K562 (cell line): ENCODE measurements at regions not wholly inside any gene's neighbourhood (a gene's known extent, or its start where the extent isn't known, plus 50 kb on each side); places are given as distances from the start of the nearest gene placed in this dataset.

Experiments used
- ATAC-seq: fragments of 200-7000 bp; cut with Tn5 transposase; 3 replicates; pipeline ENCODE4 v1.9.1; 2020; ENCODE audit warnings: moderate library complexity
- BruUV-seq: library from RNA; stranded (reverse); fragments of 400-500 nt; replicated peaks from 2 replicates; lab custom pipeline; 2021; lab: Mats Ljungman, UMichigan
- CTCF ChIA-PET: fragments of 300-600 bp; formaldehyde crosslinking; extraction: SDS; loops from one replicate; lab custom pipeline; 2021; ENCODE audit warnings: low intra/inter-chr PET ratio; lab: Yijun Ruan, JAX
- POLR2A ChIA-PET: fragments of 300-600, 350-650 bp; sonication (Branson Sonifier 250); formaldehyde crosslinking; extraction: SDS; loops from one replicate; lab custom pipeline; 2021; ENCODE audit warnings: antibody characterized with exemption, inconsistent platforms; lab: Yijun Ruan, JAX
- DNase-seq, 4 experiments: peaks; one replicate each; pipeline versions ENCODE4 v3.0.0 to v3.0.0-alpha.2; 2011 to 2018; ENCODE audit warnings: low spot score in 3 of 4, mixed read lengths in 3 of 4; ENCODE audit errors: extremely low read depth in 1 of 4
- FAIRE-seq: peaks from 2 replicates; lab custom pipeline; 2011; peaks lifted over from hg19 to GRCh38; lab: Jason Lieb, UNC
- H2AFZ ChIP-seq: 2 replicates; pipeline ENCODE4 v1.6.0; 2011; ENCODE audit warnings: low read depth, low read length, control low read depth, inconsistent platforms
- H3K27ac ChIP-seq: fragments of 200-600 bp; 3 replicates; pipeline ENCODE4 v1.8.0; 2011; ENCODE audit warnings: low read depth, mild to moderate bottlenecking, control low read depth, inconsistent platforms, low read length, moderate library complexity, mixed read lengths; ENCODE audit errors: extremely low read depth
- H3K27me3 ChIP-seq, 2 experiments: fragments of 300-600 bp in 1 of 2; 2 replicates in 1 of 2; 3 replicates in 1 of 2; pipeline versions ENCODE4 v1.6.0 to v1.8.0; 2011; ENCODE audit warnings: inconsistent platforms in 2 of 2, low read length in 2 of 2, mild to moderate bottlenecking in 1 of 2, mixed read lengths in 1 of 2, moderate library complexity in 1 of 2; ENCODE audit not compliant: control insufficient read depth in 2 of 2, insufficient read depth in 2 of 2
- H3K36me3 ChIP-seq: fragments of 300-600 bp; 3 replicates; pipeline ENCODE4 v1.8.0; 2011; ENCODE audit warnings: mild to moderate bottlenecking, low read length, inconsistent platforms; ENCODE audit not compliant: control insufficient read depth, insufficient read depth
- H3K4me1 ChIP-seq, 2 experiments: fragments of 200-600 bp in 1 of 2; replicated peaks in 1 of 2; 2 replicates in 1 of 2; 3 replicates in 1 of 2; pipeline versions ENCODE4 v1.5.1 to v1.8.0; 2011; ENCODE audit warnings: inconsistent platforms in 2 of 2, low read length in 2 of 2, mild to moderate bottlenecking in 1 of 2, mixed read lengths in 1 of 2, moderate library complexity in 1 of 2; ENCODE audit not compliant: control insufficient read depth in 2 of 2, insufficient read depth in 2 of 2
- H3K4me2 ChIP-seq: 2 replicates; pipeline ENCODE4 v1.6.1; 2011; ENCODE audit warnings: low read length, control low read depth, inconsistent platforms, mixed read lengths; ENCODE audit not compliant: insufficient read depth
- H3K4me3 ChIP-seq: fragments of 200-600 bp; sonication (generic), shearing (Covaris generic); 2 replicates; pipeline ENCODE4 v1.5.1; 2016; ENCODE audit warnings: control low read depth, inconsistent platforms
- H3K79me2 ChIP-seq: fragments of 200-600 bp; 3 replicates; pipeline ENCODE4 v1.8.0; 2011; ENCODE audit warnings: low read length, inconsistent platforms; ENCODE audit not compliant: control insufficient read depth, insufficient read depth
- H3K9ac ChIP-seq, 2 experiments: 2 replicates each; pipeline versions ENCODE4 v1.6.0 to v1.6.1; 2011; ENCODE audit warnings: low read depth in 2 of 2, low read length in 2 of 2, control low read depth in 1 of 2, inconsistent platforms in 1 of 2, mild to moderate bottlenecking in 1 of 2, mixed read lengths in 1 of 2; ENCODE audit not compliant: insufficient read depth in 1 of 2
- H3K9me1 ChIP-seq: one replicate; pipeline ENCODE4 v1.6.0; 2011; ENCODE audit warnings: inconsistent platforms, mild to moderate bottlenecking, low read length, moderate library complexity; ENCODE audit not compliant: control insufficient read depth, insufficient read depth
- H3K9me3 ChIP-seq: replicated peaks from 2 replicates; pipeline ENCODE4 v1.5.1; 2011; ENCODE audit warnings: low read depth, low read length, inconsistent platforms; ENCODE audit not compliant: control insufficient read depth, insufficient read depth
- H4K20me1 ChIP-seq: replicated peaks from 2 replicates; pipeline ENCODE4 v1.6.1; 2011; ENCODE audit warnings: low read length, inconsistent platforms, mixed read lengths; ENCODE audit not compliant: control insufficient read depth, insufficient read depth
- CEBPG ChIP-seq, 3 experiments: fragments of 200-800 bp in 1 of 3; sonication (Bioruptor generic) in 1 of 3; sonication (generic) in 1 of 3; formaldehyde crosslinking in 1 of 3; IDR thresholded peaks in 2 of 3; conservative IDR thresholded peaks in 1 of 3; 2 replicates each; pipeline versions ENCODE4 v1.6.1 to v1.8.0; 2016 to 2022; ENCODE audit warnings: missing compliant biosample characterization in 2 of 3, missing genetic modification characterization in 2 of 3, mild to moderate bottlenecking in 1 of 3, missing genetic modification reagents in 1 of 3
- CXXC5 ChIP-seq: fragments of 250-450 bp; sonication (Bioruptor Pico); IDR thresholded peaks from 2 replicates; pipeline ENCODE4 v1.8.0; 2022; ENCODE audit warnings: inconsistent platforms, mild to moderate bottlenecking, moderate library complexity
- HES1 ChIP-seq: fragments of 450-650 bp; IDR thresholded peaks from 2 replicates; pipeline ENCODE4 v1.6.1; 2016; ENCODE audit warnings: low read depth, mild to moderate bottlenecking, moderate library complexity
- MECOM ChIP-seq: fragments of 250-450 bp; sonication (Bioruptor Pico); IDR thresholded peaks from 2 replicates; pipeline ENCODE4 v1.8.0; 2022; ENCODE audit warnings: inconsistent platforms
- TFAM ChIP-seq: fragments of 250-450 bp; sonication (Bioruptor Pico); conservative IDR thresholded peaks from 2 replicates; pipeline ENCODE4 v1.5.0; 2021; ENCODE audit warnings: mild to moderate bottlenecking, moderate library complexity
- ZBTB17 ChIP-seq: fragments of 450-650 bp; formaldehyde crosslinking; IDR thresholded peaks from 2 replicates; pipeline ENCODE4 v1.4.0; 2020; ENCODE audit warnings: mild to moderate bottlenecking
- ZNF24 ChIP-seq: fragments of 450-650 bp; IDR thresholded peaks from 2 replicates; pipeline ENCODE4 v1.6.1; 2016
- WGBS: fragments of 100-300 bp; shearing (Covaris generic); methylation state at CpG from one replicate; pipeline ENCODE4 v1.1.6; 2016; ENCODE audit warnings: low coverage, mixed read lengths; ENCODE audit not compliant: insufficient coverage; ENCODE audit errors: missing lambda C conversion rate; 5-methylcytosine and 5-hydroxymethylcytosine counted together
- in situ Hi-C: fragments of 300-500 bp; cut with MboI; formaldehyde crosslinking; loops from 4 replicates; pipeline ENCODE4 v1.15.0; 2018; ENCODE audit warnings: inconsistent platforms, mixed read lengths
- intact Hi-C: fragments of 100-400 bp; cut with micrococcal nuclease; formaldehyde crosslinking; loops from 2 replicates; pipeline ENCODE4 v1.14.2; 2022

- TF ChIP-seq TFAM (CRISPR knock-in tag) = no peak
- TF ChIP-seq, all 486 proteins: peak for 0
These were observed 938.7 kb upstream of the PHF14 start (continued) for GRCh38 chr7:10034843-10035556.

- H3K9me3 ChIP-seq = no peaks in the 10 kb centered on the region
- no peak for FAIRE-seq
- CTCF ChIA-PET = no interaction called here
- BruUV-seq = no TSS peak
- H4K20me1 ChIP-seq = no peaks in the 10 kb centered on the region
- intact Hi-C loops (no loop called here), in situ Hi-C loops (no loop called here)
- ATAC-seq = no peak
- no peak overlapping the region for H3K4me3 ChIP-seq
- H3K79me2 ChIP-seq = no peaks in the 10 kb centered on the region
- no peaks in the 10 kb centered on the region for H3K4me1 ChIP-seq
- no peak overlapping the region for H3K4me2 ChIP-seq
- TF ChIP-seq ZBTB17 (no peak), ZNF24 (no peak), CXXC5 (no peak), MECOM (CRISPR knock-in tag) (no peak), CEBPG (CRISPR knock-in tag; IDR thresholded peaks at IDR 0.05) (no peak), CEBPG (tag; conservative IDR thresholded peaks at IDR 0.05 in 1 of 2, IDR thresholded peaks at IDR 0.05 in 1 of 2) (no peak), HES1 (no peak)
- no peak overlapping the region for H2AFZ ChIP-seq
- DNase-seq = no peak
- POLR2A ChIA-PET = no interaction called here
- no peaks in the 10 kb centered on the region for H3K9me1 ChIP-seq
- no peak overlapping the region for H3K9ac ChIP-seq
- H3K27ac ChIP-seq = no peak overlapping the region
- H3K27me3 ChIP-seq = no peaks in the 10 kb centered on the region
- 6% methylated on average over 2 of the region's 2 CpGs for WGBS
- H3K36me3 ChIP-seq = no peaks in the 10 kb centered on the region
These were observed 937.0 kb upstream of the PHF14 start for GRCh38 chr7:10036693-10037092.
